ENCODE measurements at regions not wholly inside any gene's neighbourhood (a gene's known extent, or its start where the extent isn't known, plus 50 kb on each side); places are given as distances from the start of the nearest gene placed in this dataset.

DNA sequence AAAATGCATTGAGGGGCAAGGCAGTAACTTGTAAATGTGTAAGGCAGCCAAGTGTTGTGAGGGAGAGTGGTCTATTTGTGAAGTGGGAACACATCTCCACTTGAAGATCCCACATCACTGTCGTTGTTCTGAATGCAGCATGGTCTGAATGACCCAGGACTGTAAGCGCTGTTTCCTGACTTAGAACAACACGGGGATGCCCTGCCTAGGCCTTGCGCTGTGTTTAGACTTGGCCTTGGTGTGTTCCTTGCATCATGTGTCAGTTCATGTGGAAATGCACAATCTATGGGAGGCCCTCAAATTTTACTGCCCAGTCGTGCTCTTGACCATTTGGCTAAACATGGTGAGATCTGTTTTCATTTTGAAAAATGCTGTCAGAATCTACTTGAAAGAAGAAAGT, 205.1 kb downstream of the SOX11 start:
- no peak for TF ChIP-seq SIN3A (IDR thresholded peaks at IDR 0.05; ENCODE audit: borderline replicate concordance, low read depth, low read length)
- TF ChIP-seq, protein P1, sequence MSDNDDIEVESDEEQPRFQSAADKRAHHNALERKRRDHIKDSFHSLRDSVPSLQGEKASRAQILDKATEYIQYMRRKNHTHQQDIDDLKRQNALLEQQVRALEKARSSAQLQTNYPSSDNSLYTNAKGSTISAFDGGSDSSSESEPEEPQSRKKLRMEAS (IDR thresholded peaks at IDR 0.05; ENCODE audit: low read depth) = no peak
- no peak for TF ChIP-seq POLR2AphosphoS5 (IDR thresholded peaks at IDR 0.05; ENCODE audit: low read depth, low read length)
- TF ChIP-seq TAF1 (IDR thresholded peaks at IDR 0.05; ENCODE audit: borderline replicate concordance, low read depth, low read length) = no peak
- no peak for TF ChIP-seq TCF12 (IDR thresholded peaks at IDR 0.05)
- TF ChIP-seq, protein P2, sequence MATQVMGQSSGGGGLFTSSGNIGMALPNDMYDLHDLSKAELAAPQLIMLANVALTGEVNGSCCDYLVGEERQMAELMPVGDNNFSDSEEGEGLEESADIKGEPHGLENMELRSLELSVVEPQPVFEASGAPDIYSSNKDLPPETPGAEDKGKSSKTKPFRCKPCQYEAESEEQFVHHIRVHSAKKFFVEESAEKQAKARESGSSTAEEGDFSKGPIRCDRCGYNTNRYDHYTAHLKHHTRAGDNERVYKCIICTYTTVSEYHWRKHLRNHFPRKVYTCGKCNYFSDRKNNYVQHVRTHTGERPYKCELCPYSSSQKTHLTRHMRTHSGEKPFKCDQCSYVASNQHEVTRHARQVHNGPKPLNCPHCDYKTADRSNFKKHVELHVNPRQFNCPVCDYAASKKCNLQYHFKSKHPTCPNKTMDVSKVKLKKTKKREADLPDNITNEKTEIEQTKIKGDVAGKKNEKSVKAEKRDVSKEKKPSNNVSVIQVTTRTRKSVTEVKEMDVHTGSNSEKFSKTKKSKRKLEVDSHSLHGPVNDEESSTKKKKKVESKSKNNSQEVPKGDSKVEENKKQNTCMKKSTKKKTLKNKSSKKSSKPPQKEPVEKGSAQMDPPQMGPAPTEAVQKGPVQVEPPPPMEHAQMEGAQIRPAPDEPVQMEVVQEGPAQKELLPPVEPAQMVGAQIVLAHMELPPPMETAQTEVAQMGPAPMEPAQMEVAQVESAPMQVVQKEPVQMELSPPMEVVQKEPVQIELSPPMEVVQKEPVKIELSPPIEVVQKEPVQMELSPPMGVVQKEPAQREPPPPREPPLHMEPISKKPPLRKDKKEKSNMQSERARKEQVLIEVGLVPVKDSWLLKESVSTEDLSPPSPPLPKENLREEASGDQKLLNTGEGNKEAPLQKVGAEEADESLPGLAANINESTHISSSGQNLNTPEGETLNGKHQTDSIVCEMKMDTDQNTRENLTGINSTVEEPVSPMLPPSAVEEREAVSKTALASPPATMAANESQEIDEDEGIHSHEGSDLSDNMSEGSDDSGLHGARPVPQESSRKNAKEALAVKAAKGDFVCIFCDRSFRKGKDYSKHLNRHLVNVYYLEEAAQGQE (IDR thresholded peaks at IDR 0.05; ENCODE audit: low read depth, low read length) = no peak
- TF ChIP-seq, protein P3, sequence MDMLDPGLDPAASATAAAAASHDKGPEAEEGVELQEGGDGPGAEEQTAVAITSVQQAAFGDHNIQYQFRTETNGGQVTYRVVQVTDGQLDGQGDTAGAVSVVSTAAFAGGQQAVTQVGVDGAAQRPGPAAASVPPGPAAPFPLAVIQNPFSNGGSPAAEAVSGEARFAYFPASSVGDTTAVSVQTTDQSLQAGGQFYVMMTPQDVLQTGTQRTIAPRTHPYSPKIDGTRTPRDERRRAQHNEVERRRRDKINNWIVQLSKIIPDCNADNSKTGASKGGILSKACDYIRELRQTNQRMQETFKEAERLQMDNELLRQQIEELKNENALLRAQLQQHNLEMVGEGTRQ (IDR thresholded peaks at IDR 0.05; ENCODE audit: borderline replicate concordance, low read depth, low read length) = no peak
- no peak for TF ChIP-seq GABPA (IDR thresholded peaks at IDR 0.05; ENCODE audit: low read depth)

All from SK-N-SH (cell line).